GM18519 (cell line): ENCODE measurements at regions not wholly inside any gene's neighbourhood (a gene's known extent, or its start where the extent isn't known, plus 50 kb on each side); places are given as distances from the start of the nearest gene placed in this dataset.

ENCODE experiments used
- ATAC-seq: cut with Tn5 transposase; IDR thresholded peaks from one replicate; pipeline ENCODE4 v1.9.1; 2021; ENCODE audit warnings: mild to moderate bottlenecking, moderate library complexity; ENCODE audit not compliant: unreplicated experiment, low FRiP score

DNA sequence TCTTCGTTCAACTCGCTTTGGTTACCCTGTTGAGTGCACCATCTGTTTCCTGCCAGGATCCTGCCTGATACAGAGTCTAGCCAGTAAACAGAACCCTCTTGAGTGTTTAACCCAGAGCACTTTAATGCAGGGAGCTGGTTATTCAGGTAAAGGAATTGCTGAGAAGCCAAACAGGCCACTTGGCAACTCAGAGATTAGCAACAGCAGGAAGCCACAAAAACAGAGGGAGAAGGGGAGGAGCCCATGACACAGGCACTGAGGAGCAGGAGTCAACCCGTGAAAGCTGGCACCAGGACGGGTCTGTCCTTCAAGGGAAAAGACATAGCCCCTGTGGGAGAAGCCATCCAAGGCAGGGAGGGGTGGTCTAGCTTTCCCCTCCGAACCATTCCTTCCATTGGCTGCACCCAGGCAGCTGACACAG, 641.4 kb downstream of the ZNF674 start:
- no peak for ATAC-seq

DNA sequence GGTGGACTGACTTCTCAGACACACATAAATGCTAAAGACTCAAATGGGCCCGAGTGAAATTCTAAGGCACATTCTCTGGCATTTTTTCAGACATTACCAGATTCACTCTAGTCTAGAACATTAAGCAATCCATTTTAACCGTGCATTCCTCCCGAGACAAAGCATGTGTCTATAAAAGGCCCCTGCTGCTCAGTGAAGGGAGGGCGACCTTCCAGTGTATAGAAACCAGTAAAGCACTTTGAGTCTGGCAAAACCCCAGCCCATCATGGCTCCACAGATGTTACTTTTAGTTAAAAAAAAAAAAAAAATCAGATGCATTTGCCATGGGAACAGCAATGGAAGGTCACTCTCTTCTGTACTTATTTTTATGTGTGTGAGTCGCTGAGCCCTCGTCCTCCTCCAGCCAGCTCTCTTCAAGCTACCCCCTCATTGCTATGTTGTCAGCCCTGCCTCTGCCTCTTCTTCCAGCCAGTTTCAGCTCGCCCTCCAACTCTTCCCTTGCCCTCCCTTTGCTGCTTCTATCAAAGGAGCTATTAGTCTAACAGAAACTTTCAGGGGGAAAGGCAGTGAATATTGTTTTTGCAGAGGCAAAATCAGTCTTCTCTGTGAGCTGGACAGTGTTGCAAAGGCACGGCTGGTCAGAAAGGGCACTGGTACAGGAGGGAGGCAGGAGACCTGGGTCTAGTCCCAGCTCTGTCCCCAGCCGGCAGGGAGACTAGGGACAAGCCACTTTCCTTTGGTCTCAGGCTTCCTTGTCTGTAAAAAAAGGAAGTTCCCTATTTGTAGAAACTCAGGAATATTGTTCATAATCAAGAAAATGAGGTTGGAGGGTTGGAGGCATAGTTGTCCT, 644.2 kb downstream of the ZNF674 start:
- no peak for ATAC-seq

DNA sequence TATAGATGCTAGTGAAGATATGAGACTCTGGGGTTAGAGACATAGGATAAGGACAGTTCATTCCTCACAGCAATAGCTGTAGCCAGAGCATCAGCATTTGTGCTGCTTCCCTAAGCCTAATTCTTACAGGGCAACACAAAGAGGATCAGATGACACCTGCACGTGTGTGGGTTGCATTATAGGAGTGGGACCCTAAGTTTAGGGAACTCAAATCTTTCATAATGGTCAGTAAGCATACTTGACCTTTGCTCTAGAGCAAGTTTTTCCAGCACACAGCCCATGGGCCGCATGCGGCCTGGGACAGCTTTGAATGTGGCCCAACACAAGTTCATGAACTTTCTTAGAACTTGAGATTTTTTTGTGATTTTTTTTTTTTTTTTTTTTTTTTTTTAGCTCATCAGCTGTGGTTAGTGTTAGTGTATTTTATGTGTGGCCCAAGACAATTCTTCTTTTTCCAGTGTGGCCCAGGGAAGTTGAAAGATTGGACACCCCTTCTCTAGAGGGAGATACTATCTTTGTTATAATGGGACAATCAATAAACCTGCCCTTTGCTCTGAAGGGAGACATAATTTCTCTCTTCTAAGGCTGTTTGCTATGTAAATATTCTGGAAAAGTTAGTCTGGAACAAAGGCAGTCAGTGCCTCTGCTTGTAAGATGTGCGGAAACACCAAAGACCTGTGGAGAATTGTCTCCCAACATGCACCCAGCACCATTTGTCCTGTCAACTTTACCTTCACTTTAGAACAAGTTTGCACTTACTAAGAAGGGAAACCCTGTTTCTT, 650.2 kb downstream of the ZNF674 start:
- no peak for ATAC-seq

DNA sequence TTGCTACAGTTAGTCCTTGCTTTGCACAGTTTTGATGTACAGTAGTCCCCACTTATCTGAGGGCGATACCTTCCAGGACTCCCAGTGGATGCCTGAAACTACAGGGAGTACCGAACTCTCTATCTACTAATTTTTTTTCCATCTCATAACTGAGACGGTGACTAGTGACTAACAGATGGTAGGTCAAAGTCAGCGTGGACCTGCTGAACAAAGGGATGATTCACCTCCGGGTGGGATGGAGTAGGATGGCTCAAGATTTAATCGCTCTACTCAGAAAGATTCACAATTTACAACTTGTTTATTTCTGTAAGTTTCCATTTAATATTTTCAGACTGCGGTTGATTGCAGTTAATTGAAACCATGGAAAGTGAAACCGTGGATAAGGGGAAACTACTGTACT, 655.8 kb downstream of the ZNF674 start:
- no peak for ATAC-seq

DNA sequence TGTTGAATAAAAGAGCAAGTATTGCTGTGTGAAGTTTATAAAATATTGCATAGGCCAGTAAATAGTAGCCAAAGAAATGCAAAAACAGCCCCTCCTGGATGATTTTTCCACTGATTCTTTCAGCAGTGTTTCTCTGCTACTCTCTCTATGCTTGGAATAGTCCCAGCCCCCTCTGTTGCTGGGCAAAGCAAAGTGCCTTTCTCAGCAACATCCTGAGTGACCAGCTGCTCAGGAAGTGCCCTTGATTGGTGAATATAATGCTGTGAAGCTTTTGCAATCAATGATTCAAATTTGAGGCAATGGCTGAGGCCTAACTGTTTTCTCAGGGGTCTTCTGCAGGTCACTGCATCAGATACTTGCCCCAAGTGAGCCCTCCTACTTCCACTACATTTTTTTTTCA, 656.7 kb downstream of the ZNF674 start:
- no peak for ATAC-seq

DNA sequence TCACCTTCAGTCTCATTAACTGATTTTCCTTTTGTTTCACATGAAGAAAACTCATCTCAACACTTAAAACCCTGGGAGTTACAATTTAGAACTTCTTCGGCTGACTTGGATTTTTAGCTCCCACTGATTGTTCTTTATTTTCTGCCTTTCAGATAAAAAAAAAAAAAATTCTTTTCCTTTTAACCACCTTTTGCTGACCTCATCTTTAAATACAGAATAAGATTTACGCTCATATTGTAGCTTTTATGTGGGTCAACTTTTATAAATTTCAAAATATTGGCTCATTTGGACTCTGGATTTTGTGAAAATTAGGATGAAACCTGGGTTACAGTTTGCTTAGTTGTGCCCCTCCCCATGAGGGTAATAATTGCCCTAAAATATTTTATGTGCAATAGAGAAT, 659.3 kb downstream of the ZNF674 start:
- no peak for ATAC-seq

DNA sequence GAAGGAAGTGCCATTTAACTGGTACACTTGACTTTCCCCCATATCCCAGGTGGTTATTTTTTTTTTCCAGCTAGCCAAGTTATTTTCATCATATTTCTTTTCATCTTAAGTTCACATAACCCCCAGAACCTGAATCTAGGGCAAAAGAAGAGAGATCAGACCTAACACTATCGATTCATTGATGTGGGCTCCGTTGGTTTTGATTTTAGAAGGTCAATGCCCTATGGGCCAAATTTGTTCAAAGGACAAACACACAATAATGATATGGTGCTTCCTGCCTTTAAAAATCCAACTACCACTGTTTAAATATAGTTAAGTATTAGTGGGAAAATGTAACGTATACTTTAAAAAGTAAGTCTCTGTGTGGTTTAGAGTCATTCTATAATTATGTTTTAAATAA, 665.7 kb downstream of the ZNF674 start:
- ATAC-seq: no peak

DNA sequence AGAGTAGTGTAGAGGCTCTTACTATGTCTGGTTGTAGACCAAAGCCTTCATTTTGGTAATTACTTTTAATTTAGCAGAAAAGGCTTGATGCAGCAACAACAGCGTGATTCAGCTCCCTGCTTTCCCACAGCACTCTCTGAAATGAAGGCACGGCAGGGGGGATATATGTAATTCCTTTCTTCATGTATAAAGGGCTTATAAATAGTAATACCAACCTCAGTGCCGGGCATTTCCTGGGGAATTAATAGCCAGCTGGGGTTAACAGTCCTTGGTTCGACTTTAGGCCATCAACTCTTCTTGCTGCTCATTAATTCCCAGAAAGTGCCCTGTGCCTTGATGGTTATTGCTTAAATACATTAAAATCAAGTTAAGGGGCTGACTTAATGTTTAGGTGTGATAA, 669.0 kb downstream of the ZNF674 start:
- no peak for ATAC-seq

DNA sequence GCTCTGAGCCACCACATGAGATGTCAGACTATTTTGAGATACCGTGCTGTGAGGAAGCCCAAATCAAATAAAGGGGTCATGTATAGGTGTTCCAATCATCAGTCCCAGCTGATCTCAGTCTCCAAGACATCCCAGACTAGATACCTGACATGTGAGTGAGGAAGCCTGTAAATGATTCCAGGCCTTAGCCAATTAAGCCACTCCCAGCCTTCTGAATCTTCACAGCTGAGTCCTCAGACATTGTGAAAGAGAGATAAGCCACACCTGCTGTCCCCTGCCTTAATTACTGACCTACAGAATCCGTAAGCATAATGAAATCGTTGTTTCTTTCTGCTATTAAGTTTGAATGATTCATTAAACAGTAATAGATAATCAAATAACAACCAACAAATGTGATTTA, 671.4 kb downstream of the ZNF674 start:
- ATAC-seq: no peak

DNA sequence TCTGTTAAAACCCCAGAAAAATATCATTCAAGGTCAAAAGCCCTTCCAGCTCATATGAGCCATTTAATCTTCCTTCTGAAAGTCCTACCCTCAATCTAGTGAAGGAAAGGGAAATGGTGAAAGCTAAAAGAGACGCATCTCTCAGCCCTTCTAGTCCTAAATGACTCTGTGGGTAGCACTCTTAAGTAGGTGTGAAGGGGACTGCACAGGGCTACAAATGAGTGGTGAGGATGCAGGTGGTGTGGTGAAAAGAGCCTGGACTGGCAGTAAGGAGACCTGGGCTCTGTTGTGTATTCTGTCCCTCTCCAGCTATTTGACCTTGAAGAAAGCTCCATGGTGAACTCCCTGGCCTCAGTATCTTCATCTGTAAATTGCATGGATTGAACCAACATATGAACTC, 671.8 kb upstream of the DIPK2B start:
- no peak for ATAC-seq

DNA sequence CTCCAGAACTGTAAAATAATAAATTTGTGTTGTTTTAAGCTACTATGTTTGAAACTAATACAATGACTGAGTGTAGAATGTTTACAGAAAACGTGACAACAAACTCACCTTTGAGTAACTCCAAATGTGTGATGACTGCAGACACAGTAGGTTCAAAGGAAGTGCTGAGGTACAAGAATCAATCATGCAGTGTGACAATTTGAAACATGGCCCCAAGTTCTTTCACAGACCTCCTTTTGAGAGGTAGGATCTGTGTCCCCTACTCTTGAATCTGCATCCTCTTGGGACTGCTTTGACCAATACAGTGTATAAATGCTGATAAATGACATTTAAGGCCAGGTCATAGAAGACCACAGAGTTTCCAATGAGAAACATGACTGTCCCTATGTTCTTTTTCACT, 667.7 kb upstream of the DIPK2B start:
- ATAC-seq: no peak

DNA sequence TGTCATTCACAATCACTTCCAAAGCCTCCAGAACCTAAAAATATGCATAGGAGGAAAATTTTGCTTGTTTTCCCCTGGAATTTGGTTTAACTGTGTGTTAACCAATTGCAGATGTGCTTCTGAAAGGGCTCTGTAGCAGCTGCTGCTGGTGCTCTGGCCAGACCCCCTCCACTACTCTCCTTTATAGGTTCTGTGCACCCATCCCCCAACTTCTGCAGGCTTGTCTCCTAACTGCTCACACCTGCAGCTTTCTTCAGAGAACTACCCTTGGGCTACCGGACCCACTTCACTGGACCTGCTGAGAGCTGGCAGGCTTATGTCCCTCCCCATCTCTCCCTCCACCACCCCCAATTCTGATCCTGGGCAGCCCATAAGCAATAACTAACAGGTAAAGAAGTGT, 662.1 kb upstream of the DIPK2B start:
- no peak for ATAC-seq

DNA sequence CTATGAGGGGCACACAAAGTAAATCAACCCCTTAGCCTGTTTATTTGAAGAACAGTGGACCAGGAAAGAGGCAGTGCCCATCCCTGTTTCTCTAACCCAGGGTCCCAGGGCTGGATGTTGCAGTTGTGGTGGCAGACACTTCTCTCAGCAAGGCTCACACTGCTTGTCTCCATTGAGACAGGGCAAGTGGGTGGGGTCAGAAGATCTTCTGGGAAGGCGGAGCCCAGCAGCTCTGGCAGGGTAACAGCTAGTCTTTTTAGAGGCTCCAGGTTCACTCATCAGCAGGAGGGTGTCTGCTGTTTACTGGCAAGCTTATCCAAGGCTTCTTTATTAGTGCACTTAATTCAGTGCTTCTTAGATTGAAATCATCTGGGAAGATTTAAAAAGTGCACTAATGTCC, 659.8 kb upstream of the DIPK2B start:
- no peak for ATAC-seq

DNA sequence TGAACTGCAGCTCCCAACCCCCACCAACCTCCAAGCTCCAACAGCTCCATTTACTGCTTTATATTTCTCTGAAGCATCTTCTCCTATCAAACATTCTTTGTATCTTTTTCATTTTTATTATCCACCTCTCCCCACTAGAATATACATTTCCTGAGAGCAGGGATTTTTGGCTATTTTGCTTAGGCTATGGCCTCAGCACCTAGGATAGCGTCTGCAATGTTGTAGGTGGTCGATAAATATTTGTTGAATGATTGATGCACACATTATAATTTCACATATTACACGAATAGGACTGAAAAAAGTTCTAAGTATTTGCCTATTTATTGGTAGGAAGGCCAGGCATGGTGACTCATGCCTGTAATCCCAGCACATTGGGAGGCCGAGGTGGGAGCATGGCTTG, 658.7 kb upstream of the DIPK2B start:
- no peak for ATAC-seq

DNA sequence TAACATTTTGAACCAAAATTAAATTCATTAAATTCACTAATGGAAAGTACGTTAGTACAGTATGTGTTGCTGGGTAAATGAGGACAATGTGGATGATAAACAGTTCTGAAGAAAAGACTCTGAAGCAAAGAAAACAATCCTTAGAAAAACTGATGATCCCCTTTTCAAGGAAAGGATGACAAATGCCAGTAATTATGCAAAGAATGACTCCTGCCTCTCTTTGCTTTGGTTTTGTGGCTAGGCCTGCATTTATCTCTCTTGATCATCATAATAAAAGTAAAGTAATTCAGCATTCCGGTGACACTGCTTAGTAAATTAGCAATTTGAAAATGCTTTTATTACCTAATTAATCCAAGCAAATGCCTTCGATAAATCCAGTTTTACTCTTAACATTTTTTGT, 652.2 kb upstream of the DIPK2B start:
- ATAC-seq: no peak

DNA sequence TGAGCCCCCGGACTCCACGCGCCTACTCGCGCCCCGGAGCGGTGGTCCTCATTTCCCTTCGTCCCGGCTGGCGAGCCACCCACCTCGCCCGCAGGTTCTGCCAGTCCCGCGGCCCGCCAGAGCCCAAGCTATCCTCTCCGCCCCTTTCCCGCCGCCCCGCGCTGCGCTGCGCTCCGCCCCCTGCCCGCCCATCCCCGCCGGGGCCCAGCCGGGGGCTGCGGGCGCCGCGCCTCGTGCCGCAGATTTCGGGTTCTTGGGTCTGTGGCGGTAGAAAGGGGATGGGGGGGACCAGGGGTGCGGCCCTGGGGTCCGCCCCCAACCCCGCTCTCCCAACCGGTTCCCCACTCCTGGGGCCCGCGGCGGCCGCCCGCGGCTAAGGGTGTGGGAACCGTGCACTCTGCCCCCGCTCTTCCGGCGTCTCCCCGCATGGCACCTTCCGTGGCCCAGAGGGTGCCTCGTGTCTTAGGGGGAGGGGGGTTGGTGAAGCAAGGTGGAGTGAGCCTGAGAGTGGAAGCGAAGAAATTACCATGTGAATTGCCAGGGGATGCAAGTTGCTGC, 650.8 kb upstream of the DIPK2B start:
- no peak for ATAC-seq

DNA sequence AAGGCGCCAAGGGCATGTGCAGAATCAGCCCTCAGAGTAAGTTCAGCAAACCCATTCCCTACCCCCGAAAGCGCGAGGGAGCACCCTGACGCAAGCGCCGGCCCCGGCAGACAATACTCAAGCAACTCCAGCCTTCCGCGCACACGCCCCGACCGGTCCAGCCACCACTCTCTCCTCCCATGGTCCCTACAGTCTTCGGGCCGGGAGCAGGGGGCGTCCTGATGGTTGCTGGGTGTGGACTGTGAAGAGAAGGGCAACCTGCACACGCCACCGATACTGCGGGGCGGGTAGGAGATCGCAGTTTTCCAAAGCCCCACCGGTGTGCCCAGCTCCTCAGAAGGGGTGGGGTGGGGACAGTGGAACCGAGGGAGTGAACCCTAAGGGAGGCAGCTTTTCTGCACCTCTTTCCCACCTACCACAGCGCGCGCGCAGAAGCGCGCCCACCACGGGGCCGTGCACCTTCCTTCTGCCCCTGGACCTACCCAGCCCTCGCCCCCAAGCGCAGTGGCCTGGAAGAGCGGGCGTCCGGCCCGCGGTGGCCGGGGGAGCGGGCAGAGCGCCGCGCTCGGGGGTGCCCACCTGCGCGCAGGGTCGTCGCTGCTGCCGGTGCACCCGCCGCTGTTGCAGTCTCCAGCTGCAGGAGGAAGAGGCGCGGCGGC, 650.2 kb upstream of the DIPK2B start:
- ATAC-seq: no peak

DNA sequence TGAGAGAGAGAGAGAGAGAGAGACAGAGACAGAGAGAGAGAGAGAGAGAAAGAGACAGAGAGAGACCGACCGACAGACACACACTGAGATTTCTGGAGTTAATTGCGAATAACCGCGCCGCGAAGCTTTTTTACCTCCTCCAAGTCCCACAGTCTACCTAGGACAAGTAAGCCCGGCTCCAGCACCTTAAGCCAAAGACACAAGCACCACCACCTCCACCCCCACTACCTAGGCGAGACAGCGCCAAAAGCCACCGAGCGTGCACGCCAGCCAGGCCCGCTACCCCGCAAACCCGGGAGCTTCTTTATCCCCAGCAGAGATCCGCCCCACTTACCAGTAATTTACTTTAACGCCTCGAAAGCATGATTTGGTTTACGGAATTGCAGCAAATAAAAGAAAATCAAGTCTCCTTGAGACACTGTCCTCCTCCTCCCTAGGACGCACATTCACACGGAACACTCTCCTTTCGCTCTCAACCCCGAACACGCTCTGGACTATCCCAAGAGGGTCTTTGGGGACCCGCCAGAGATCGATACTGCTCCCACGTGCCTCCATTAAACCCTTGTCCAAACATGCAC, 649.6 kb upstream of the DIPK2B start:
- ATAC-seq: no peak

DNA sequence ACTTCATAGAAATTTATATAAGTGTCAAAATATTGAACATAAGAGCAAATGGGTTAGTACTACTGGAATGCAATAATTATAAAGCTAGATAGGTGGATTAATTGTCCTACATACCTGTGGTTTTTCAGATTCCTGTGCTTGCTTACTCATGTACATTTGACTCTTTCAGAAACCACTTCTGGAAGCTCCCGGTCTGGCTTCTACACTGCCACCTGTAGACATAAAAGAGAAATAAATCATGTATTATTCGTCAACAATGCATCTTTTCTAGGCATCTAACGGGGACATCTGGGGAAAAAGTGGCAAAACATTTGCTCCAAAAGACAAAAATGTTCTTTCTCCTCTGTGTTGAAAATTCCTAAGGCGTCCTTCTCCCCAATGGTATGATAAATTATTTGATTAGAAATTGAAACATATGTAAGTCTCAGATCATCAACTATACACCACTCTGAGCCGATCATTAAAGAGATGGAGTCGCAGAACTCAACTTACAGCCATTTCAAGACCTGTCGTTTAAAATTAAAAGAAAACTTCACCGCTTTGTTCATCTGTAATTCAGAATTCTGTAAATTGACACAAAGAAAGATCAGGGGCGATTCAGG, 648.7 kb upstream of the DIPK2B start:
- ATAC-seq: no peak

DNA sequence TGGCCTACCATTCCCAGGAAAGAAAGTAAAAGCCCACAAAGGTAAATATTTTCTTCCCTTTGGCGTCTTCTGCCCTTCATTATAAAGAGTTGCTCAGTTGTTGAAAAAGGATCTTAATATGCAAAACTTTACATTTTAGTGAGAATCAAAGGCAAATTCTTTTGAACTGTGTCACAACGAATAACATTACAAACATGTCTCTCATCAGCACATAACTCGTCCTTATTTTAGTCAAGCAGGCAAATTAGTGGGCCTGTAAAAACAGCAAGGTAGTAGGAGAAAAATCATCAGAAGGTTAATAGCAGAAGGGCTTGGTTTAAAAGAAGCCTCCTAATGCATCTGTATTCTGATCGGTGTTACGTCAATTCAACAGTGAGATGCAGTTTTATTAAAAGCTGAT, 647.3 kb upstream of the DIPK2B start:
- no peak for ATAC-seq
